ENCODE measurements at regions not wholly inside any gene's neighbourhood (a gene's known extent, or its start where the extent isn't known, plus 50 kb on each side); places are given as distances from the start of the nearest gene placed in this dataset.

GRCh38 chr5:152070591-152070990 lies 145.9 kb upstream of the GLRA1 start:
- TF ChIP-seq CTCF (IDR thresholded peaks at IDR 0.05) (no peak), POLR2A (IDR thresholded peaks at IDR 0.05) (no peak)

Data from tibial nerve (tissue), 3 donors.